ENCODE measurements at regions not wholly inside any gene's neighbourhood (a gene's known extent, or its start where the extent isn't known, plus 50 kb on each side); places are given as distances from the start of the nearest gene placed in this dataset.
"Not testable (repeated sequence)": the region's sequence is repeated elsewhere in the genome, so short reads cannot be mapped to it uniquely, and the experiment has no call there.

GRCh38 chr3:127042634-127043033, 59.7 kb downstream of the PLXNA1 start:
- Mint-ChIP-seq H3K9me3 (ENCODE audit: low read depth) (no peaks in the 10 kb centered on the region), H3K27me3 (peaks cover 10% of the 10 kb centered on the region), H3K4me3 (ENCODE audit: low read depth) (no peak overlapping the region), H3K4me1 (ENCODE audit: low read depth) (peaks cover 14% of the 10 kb centered on the region), H3K27ac (no peak overlapping the region), H3K36me3 (ENCODE audit: insufficient read depth) (no peaks in the 10 kb centered on the region)
- DNase-seq (ENCODE audit: low spot score, unreplicated experiment), result no peak
- TF ChIP-seq, protein P1, sequence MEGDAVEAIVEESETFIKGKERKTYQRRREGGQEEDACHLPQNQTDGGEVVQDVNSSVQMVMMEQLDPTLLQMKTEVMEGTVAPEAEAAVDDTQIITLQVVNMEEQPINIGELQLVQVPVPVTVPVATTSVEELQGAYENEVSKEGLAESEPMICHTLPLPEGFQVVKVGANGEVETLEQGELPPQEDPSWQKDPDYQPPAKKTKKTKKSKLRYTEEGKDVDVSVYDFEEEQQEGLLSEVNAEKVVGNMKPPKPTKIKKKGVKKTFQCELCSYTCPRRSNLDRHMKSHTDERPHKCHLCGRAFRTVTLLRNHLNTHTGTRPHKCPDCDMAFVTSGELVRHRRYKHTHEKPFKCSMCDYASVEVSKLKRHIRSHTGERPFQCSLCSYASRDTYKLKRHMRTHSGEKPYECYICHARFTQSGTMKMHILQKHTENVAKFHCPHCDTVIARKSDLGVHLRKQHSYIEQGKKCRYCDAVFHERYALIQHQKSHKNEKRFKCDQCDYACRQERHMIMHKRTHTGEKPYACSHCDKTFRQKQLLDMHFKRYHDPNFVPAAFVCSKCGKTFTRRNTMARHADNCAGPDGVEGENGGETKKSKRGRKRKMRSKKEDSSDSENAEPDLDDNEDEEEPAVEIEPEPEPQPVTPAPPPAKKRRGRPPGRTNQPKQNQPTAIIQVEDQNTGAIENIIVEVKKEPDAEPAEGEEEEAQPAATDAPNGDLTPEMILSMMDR (IDR thresholded peaks at IDR 0.05; ENCODE audit: unreplicated experiment), result no peak

DNA sequence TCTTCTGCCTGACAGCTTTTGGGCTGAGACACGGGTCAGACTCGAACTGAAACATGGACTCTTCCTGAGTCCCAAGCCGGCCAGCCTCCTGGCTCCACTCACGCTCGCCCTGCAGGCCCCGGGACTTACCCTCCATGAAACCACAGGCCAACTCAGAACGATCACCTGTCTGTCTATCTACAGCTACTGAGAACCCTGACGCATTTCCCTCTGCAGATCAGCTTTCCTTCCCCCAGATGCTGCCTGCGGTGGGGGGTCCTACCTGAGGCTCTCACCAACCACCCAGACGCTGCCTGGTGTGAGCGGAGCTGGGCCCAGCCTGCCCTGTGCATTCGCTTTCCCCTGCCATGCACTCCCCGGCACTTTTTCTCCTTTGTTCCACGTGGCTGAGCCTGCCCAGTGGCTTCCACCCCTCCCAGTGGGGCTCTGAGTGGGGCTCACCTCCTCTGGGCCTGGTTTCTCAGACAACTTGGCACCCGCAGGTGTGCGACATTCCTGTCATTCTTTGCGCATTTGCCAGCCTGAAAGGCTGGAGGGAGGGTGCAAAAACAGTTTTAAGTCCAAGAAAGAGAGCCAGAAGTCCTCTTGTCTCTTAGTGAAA, 60.2 kb downstream of the PLXNA1 start:
- Mint-ChIP-seq H3K4me3 (ENCODE audit: low read depth) (no peak overlapping the region), H3K27ac (peak overlapping the region; percentile 82), H3K4me1 (ENCODE audit: low read depth) (peaks cover 14% of the 10 kb centered on the region), H3K9me3 (ENCODE audit: low read depth) (peaks cover 2% of the 10 kb centered on the region), H3K36me3 (ENCODE audit: insufficient read depth) (no peaks in the 10 kb centered on the region), H3K27me3 (peaks cover 10% of the 10 kb centered on the region)
- TF ChIP-seq, protein P1 (IDR thresholded peaks at IDR 0.05; ENCODE audit: unreplicated experiment), result no peak
- no peak for DNase-seq (ENCODE audit: low spot score, unreplicated experiment)

DNA sequence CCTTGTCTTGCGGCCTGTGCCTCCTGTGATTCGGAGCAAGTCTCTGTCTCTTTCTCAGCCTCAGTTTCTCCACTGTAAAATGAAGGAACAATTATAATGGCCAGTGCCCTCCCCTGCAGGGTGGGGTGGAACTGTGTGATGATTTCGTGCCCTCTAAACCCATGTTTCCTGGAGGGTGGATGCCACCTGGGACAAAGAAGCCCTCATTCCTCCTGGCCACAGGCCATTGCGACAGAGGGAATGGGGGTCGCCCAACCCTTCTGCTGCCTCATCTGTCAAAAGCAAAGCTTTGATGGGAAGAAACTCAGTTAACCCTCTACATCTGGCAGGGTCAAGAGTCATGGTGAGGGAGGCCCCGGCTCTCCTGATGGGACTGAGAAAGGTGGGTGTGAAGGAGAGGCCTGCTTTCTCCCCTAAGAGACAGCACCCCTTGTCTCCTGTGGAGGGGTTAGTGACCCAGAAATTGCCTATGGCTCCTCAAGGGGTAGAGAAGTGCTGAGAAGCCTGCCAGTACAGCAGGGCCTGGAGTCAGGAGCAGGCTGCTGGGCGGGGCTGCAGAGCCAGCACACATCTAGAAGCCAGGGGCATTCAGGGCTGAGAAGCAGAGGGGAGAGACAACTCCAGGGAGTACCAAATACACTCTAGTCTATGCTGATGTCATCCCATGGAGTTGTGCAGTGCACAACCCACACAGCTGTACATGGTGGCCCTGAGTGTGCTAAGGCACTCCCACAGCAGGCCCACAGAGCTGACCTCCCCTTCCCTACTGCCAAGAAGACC, 61.0 kb downstream of the PLXNA1 start:
- peaks cover 9% of the 10 kb centered on the region for H3K9me3 Mint-ChIP-seq (ENCODE audit: low read depth)
- H3K27ac Mint-ChIP-seq, result peak overlapping the region; percentile 82
- no peak overlapping the region for H3K4me3 Mint-ChIP-seq (ENCODE audit: low read depth)
- peaks cover 10% of the 10 kb centered on the region for H3K27me3 Mint-ChIP-seq
- TF ChIP-seq, protein P1 (IDR thresholded peaks at IDR 0.05; ENCODE audit: unreplicated experiment), result no peak
- no peaks in the 10 kb centered on the region for H3K36me3 Mint-ChIP-seq (ENCODE audit: insufficient read depth)
- DNase-seq (ENCODE audit: low spot score, unreplicated experiment), result no peak
- H3K4me1 Mint-ChIP-seq (ENCODE audit: low read depth), result peaks cover 14% of the 10 kb centered on the region

- peak overlapping the region; percentile 42 for H3K27ac Mint-ChIP-seq
- H3K4me1 Mint-ChIP-seq (ENCODE audit: low read depth), result peaks cover 14% of the 10 kb centered on the region
- TF ChIP-seq, protein P1 (IDR thresholded peaks at IDR 0.05; ENCODE audit: unreplicated experiment), result no peak
- no peak for DNase-seq (ENCODE audit: low spot score, unreplicated experiment)
- peaks cover 9% of the 10 kb centered on the region for H3K9me3 Mint-ChIP-seq (ENCODE audit: low read depth)
- H3K27me3 Mint-ChIP-seq, result peaks cover 10% of the 10 kb centered on the region
- H3K4me3 Mint-ChIP-seq (ENCODE audit: low read depth), result no peak overlapping the region
- H3K36me3 Mint-ChIP-seq (ENCODE audit: insufficient read depth), result no peaks in the 10 kb centered on the region
These were observed 62.1 kb downstream of the PLXNA1 start for GRCh38 chr3:127044996-127045395.

GRCh38 chr3:127045435-127046045, 62.6 kb downstream of the PLXNA1 start:
- TF ChIP-seq, protein P1 (IDR thresholded peaks at IDR 0.05; ENCODE audit: unreplicated experiment), result no peak
- H3K4me3 Mint-ChIP-seq (ENCODE audit: low read depth), result no peak overlapping the region

GRCh38 chr3:127046690-127047089, 63.8 kb downstream of the PLXNA1 start:
- DNase-seq (ENCODE audit: low spot score, unreplicated experiment); H3K36me3 Mint-ChIP-seq (ENCODE audit: insufficient read depth); H3K27me3 Mint-ChIP-seq; H3K9me3 Mint-ChIP-seq (ENCODE audit: low read depth); H3K27ac Mint-ChIP-seq; H3K4me3 Mint-ChIP-seq (ENCODE audit: low read depth): not testable (repeated sequence)
- H3K4me1 Mint-ChIP-seq (ENCODE audit: low read depth), result peaks cover 14% of the 10 kb centered on the region

More at GRCh38 chr3:127045435-127046045, 62.6 kb downstream of the PLXNA1 start:
- H3K27me3 Mint-ChIP-seq, result peaks cover 6% of the 10 kb centered on the region
- no peak for DNase-seq (ENCODE audit: low spot score, unreplicated experiment)
- no peak overlapping the region for H3K27ac Mint-ChIP-seq
- no peaks in the 10 kb centered on the region for H3K36me3 Mint-ChIP-seq (ENCODE audit: insufficient read depth)
- peaks cover 9% of the 10 kb centered on the region for H3K9me3 Mint-ChIP-seq (ENCODE audit: low read depth)
- peaks cover 14% of the 10 kb centered on the region for H3K4me1 Mint-ChIP-seq (ENCODE audit: low read depth)

Measured in progenitor cell of endocrine pancreas (in vitro differentiated cells).